ENCODE measurements at regions not wholly inside any gene's neighbourhood (a gene's known extent, or its start where the extent isn't known, plus 50 kb on each side); places are given as distances from the start of the nearest gene placed in this dataset.

- TF ChIP-seq, protein P1, sequence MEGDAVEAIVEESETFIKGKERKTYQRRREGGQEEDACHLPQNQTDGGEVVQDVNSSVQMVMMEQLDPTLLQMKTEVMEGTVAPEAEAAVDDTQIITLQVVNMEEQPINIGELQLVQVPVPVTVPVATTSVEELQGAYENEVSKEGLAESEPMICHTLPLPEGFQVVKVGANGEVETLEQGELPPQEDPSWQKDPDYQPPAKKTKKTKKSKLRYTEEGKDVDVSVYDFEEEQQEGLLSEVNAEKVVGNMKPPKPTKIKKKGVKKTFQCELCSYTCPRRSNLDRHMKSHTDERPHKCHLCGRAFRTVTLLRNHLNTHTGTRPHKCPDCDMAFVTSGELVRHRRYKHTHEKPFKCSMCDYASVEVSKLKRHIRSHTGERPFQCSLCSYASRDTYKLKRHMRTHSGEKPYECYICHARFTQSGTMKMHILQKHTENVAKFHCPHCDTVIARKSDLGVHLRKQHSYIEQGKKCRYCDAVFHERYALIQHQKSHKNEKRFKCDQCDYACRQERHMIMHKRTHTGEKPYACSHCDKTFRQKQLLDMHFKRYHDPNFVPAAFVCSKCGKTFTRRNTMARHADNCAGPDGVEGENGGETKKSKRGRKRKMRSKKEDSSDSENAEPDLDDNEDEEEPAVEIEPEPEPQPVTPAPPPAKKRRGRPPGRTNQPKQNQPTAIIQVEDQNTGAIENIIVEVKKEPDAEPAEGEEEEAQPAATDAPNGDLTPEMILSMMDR (tag by site-specific recombination; IDR thresholded peaks at IDR 0.05), result no peak
- TF ChIP-seq ZBTB49 (tag by site-specific recombination; IDR thresholded peaks at IDR 0.05; ENCODE audit: low read depth) (no peak), ZNF112 (tag by site-specific recombination; IDR thresholded peaks at IDR 0.05) (no peak), ZNF747 (tag by site-specific recombination; IDR thresholded peaks at IDR 0.05) (no peak), BCL6B (tag by site-specific recombination; IDR thresholded peaks at IDR 0.05) (no peak), SCRT1 (tag by site-specific recombination; IDR thresholded peaks at IDR 0.05; ENCODE audit: borderline replicate concordance) (no peak), ZBTB7A (tag by site-specific recombination; IDR thresholded peaks at IDR 0.05; ENCODE audit: low read depth) (no peak), ZNF776 (tag by site-specific recombination; IDR thresholded peaks at IDR 0.05; ENCODE audit: borderline replicate concordance) (no peak), GLIS1 (tag by site-specific recombination; IDR thresholded peaks at IDR 0.05) (no peak), ZNF24 (tag by site-specific recombination; IDR thresholded peaks at IDR 0.05) (no peak)
- TF ChIP-seq, protein P2, sequence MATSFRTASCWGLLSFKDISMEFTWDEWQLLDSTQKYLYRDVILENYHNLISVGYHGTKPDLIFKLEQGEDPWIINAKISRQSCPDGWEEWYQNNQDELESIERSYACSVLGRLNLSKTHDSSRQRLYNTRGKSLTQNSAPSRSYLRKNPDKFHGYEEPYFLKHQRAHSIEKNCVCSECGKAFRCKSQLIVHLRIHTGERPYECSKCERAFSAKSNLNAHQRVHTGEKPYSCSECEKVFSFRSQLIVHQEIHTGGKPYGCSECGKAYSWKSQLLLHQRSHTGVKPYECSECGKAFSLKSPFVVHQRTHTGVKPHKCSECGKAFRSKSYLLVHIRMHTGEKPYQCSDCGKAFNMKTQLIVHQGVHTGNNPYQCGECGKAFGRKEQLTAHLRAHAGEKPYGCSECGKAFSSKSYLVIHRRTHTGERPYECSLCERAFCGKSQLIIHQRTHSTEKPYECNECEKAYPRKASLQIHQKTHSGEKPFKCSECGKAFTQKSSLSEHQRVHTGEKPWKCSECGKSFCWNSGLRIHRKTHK (tag by site-specific recombination; IDR thresholded peaks at IDR 0.05), result no peak
- TF ChIP-seq, protein P3, sequence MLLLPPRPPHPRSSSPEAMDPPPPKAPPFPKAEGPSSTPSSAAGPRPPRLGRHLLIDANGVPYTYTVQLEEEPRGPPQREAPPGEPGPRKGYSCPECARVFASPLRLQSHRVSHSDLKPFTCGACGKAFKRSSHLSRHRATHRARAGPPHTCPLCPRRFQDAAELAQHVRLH (tag by site-specific recombination; IDR thresholded peaks at IDR 0.05), result no peak
Measured at GRCh38 chr2:145021962-145022665, 502.2 kb upstream of the ZEB2 start.

All from HEK293 (cell line).